SU-DHL-6 (cell line): ENCODE measurements at regions not wholly inside any gene's neighbourhood (a gene's known extent, or its start where the extent isn't known, plus 50 kb on each side); places are given as distances from the start of the nearest gene placed in this dataset.

ENCODE experiments used
- EZH2phosphoT487 ChIP-seq: fragments of 200-600 bp; sonication (generic), shearing (Covaris generic); conservative IDR thresholded peaks from 2 replicates; pipeline ENCODE4 v1.6.1; 2018; ENCODE audit warnings: mild to moderate bottlenecking, antibody characterized with exemption, low read length, moderate library complexity, mixed read lengths
- TF ChIP-seq, protein P1 (sequence below): fragments of 200-600 bp; sonication (generic); IDR thresholded peaks from one replicate; pipeline ENCODE4 v1.5.1; 2017; ENCODE audit warnings: antibody characterized with exemption, mild to moderate bottlenecking, low read length, moderate library complexity; ENCODE audit not compliant: insufficient read depth, poor library complexity, severe bottlenecking

DNA sequence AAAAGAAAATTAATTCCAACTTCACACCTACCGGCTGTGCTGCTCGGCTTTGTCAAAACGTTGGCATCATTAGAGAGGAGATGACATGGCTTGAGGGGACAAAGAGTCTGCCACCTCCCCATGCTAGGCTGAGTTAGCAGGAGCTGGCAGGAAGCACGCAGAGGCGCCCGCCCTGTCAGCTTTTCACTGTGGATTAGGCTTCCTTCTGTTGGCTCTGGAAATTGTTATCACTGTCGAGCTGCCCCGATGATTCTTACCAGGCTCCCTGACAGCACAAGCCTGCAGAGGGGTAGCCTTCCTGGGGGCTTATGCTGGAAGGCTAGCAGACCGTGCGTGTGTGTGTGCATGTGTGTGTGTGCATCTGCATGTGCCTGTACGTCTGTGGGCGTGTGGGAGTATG lies 490.9 kb upstream of the TBX3 start:
- TF ChIP-seq, protein P1, sequence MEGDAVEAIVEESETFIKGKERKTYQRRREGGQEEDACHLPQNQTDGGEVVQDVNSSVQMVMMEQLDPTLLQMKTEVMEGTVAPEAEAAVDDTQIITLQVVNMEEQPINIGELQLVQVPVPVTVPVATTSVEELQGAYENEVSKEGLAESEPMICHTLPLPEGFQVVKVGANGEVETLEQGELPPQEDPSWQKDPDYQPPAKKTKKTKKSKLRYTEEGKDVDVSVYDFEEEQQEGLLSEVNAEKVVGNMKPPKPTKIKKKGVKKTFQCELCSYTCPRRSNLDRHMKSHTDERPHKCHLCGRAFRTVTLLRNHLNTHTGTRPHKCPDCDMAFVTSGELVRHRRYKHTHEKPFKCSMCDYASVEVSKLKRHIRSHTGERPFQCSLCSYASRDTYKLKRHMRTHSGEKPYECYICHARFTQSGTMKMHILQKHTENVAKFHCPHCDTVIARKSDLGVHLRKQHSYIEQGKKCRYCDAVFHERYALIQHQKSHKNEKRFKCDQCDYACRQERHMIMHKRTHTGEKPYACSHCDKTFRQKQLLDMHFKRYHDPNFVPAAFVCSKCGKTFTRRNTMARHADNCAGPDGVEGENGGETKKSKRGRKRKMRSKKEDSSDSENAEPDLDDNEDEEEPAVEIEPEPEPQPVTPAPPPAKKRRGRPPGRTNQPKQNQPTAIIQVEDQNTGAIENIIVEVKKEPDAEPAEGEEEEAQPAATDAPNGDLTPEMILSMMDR = no peak
- TF ChIP-seq EZH2phosphoT487 = no peak
